ENCODE measurements at regions not wholly inside any gene's neighbourhood (a gene's known extent, or its start where the extent isn't known, plus 50 kb on each side); places are given as distances from the start of the nearest gene placed in this dataset.

DNA sequence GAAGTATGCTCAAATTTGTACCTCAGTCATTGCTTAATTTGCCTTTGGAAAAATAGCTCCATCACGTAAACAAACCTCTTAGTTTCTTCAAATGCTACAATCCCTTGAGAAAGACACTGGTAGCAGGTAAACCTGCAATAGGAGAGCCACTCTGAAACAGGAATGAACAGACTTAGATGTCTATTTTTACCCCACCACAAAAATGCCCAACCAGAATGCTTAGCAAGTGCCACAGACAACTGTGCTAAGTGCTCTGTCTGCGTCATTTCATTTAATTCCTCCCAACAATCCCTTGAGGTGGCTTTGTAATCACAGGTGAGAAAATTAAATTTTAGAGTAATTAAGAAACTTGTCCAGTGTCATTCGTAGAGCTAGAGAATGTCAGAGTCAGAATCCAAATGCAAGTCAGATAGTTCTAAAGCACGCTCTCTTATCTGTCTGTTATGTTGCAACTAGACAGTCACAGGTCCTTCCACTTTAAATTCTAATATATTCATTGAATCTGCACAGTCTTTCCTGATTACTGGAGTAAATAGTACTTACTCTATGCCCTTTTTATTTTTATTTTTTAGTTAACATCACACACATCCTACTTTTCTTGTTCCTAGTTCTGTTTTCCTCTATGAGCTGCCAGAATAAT is 89.0 kb upstream of the GRIA4 start:
- TF ChIP-seq SIN3A (IDR thresholded peaks at IDR 0.05; ENCODE audit: borderline replicate concordance, insufficient read depth, low read length): no peak
- no peak for TF ChIP-seq TAF1 (IDR thresholded peaks at IDR 0.05; ENCODE audit: borderline replicate concordance, insufficient read depth, low read length)
- TF ChIP-seq POLR2AphosphoS5 (IDR thresholded peaks at IDR 0.05; ENCODE audit: low read depth, low read length): no peak
- TF ChIP-seq, protein P1, sequence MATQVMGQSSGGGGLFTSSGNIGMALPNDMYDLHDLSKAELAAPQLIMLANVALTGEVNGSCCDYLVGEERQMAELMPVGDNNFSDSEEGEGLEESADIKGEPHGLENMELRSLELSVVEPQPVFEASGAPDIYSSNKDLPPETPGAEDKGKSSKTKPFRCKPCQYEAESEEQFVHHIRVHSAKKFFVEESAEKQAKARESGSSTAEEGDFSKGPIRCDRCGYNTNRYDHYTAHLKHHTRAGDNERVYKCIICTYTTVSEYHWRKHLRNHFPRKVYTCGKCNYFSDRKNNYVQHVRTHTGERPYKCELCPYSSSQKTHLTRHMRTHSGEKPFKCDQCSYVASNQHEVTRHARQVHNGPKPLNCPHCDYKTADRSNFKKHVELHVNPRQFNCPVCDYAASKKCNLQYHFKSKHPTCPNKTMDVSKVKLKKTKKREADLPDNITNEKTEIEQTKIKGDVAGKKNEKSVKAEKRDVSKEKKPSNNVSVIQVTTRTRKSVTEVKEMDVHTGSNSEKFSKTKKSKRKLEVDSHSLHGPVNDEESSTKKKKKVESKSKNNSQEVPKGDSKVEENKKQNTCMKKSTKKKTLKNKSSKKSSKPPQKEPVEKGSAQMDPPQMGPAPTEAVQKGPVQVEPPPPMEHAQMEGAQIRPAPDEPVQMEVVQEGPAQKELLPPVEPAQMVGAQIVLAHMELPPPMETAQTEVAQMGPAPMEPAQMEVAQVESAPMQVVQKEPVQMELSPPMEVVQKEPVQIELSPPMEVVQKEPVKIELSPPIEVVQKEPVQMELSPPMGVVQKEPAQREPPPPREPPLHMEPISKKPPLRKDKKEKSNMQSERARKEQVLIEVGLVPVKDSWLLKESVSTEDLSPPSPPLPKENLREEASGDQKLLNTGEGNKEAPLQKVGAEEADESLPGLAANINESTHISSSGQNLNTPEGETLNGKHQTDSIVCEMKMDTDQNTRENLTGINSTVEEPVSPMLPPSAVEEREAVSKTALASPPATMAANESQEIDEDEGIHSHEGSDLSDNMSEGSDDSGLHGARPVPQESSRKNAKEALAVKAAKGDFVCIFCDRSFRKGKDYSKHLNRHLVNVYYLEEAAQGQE (IDR thresholded peaks at IDR 0.05; ENCODE audit: insufficient read depth in 1 of 2, low read depth in 2 of 2, low read length in 2 of 2): no peak

DNA sequence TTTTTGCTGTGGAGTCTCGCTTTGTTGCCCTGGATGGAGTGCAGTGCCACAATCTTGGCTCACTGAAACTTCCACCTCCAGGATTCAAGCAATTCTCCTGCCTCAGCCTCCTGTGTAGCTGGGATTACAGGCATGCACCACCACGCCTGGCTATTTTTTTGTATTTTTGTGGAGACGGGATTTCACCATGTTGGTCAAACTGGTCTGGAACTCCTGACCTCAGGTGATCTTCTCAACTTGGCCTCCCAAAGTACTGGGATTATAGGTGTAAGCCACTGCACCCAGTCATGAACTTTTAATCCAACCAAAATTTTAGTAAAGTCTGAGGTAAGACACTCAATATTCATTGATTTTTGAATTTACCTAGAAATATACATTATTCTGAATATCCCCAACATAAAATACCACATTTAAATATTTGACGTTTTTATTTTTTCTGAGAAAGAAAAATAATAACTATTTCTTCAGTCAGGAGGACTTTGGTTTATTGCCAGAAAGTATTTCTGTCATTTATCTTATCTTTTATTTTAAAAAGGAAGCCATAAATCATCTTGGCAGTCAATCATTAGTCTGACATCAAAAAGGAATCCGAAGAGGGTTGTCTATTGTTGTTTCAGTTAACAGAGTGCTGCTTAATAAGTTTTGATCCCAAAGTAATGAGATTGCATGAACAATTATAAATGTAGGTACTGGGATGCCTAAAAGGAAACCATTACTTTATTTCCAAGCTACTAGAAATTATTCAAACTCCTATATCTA is 102.2 kb upstream of the GRIA4 start:
- TF ChIP-seq TAF1 (IDR thresholded peaks at IDR 0.05; ENCODE audit: borderline replicate concordance, insufficient read depth, low read length) (no peak), SIN3A (IDR thresholded peaks at IDR 0.05; ENCODE audit: borderline replicate concordance, insufficient read depth, low read length) (no peak), POLR2AphosphoS5 (IDR thresholded peaks at IDR 0.05; ENCODE audit: low read depth, low read length) (no peak)
- TF ChIP-seq, protein P1 (IDR thresholded peaks at IDR 0.05; ENCODE audit: insufficient read depth in 1 of 2, low read depth in 2 of 2, low read length in 2 of 2): no peak

DNA sequence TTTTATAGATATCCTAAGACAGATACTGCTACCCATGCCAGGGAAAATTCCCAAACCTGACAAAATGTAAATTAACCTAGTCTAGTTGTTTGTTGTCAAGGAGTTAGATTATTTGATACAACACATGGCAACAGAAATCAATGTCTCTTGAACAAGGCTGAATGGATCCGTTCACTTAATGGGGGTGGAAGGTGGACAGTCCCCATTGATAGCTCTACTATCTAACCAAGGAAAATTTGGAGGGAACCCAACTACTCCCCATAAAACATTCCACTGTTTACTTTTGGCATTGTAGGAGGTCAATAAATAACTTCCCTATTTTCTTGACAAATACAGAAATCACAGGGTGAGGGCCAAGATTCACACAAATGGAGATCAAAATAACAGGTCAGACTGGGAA is 117.9 kb upstream of the GRIA4 start:
- TF ChIP-seq, protein P1 (IDR thresholded peaks at IDR 0.05; ENCODE audit: insufficient read depth in 1 of 2, low read depth in 2 of 2, low read length in 2 of 2): no peak
- TF ChIP-seq TAF1 (IDR thresholded peaks at IDR 0.05; ENCODE audit: borderline replicate concordance, insufficient read depth, low read length) (no peak), SIN3A (IDR thresholded peaks at IDR 0.05; ENCODE audit: borderline replicate concordance, insufficient read depth, low read length) (no peak), FOXP2 (optimal IDR thresholded peaks at IDR 0.05; ENCODE audit: borderline replicate concordance, extremely low read depth, extremely low read length, insufficient read depth) (no peak), POLR2AphosphoS5 (IDR thresholded peaks at IDR 0.05; ENCODE audit: low read depth, low read length) (no peak)

DNA sequence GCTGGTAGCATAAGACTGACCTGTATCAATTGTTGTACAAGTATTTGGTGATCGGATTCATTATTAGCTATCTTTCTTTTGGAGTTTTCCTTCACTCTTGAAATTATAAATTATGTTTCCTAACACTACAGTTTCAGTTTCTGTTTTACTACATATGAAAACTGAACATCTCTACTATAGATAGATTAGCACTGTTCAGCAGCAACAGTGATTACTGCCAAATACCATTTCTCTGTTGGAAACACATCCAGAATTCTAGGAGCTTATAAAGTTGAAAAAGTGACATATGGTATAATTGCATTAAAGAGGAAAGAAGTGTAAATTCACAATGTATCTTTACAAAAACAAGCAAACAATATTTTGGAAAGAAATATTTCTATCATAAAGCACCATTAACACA is 118.5 kb upstream of the GRIA4 start:
- TF ChIP-seq TAF1 (IDR thresholded peaks at IDR 0.05; ENCODE audit: borderline replicate concordance, insufficient read depth, low read length) (no peak), SIN3A (IDR thresholded peaks at IDR 0.05; ENCODE audit: borderline replicate concordance, insufficient read depth, low read length) (no peak)
- TF ChIP-seq, protein P1 (IDR thresholded peaks at IDR 0.05; ENCODE audit: insufficient read depth in 1 of 2, low read depth in 2 of 2, low read length in 2 of 2): no peak

All from PFSK-1 (cell line).